A673 (cell line): ENCODE measurements at regions not wholly inside any gene's neighbourhood (a gene's known extent, or its start where the extent isn't known, plus 50 kb on each side); places are given as distances from the start of the nearest gene placed in this dataset.

Experiments
- BruUV-seq: library from RNA; stranded (reverse); fragments of 400-500 nt; replicated peaks from 2 replicates; lab custom pipeline; 2021; lab: Mats Ljungman, UMichigan
- CTCF ChIA-PET: fragments of 300-600 bp; sonication (Branson Sonifier 250); formaldehyde crosslinking; loops from one replicate; lab custom pipeline; 2022; ENCODE audit warnings: antibody characterized with exemption; lab: Charles Lee
- POLR2A ChIA-PET: fragments of 300-600 bp; sonication (Branson Sonifier 250); formaldehyde crosslinking; loops from one replicate; lab custom pipeline; 2022; ENCODE audit warnings: antibody characterized with exemption; ENCODE audit not compliant: low non-redundant PET; lab: Charles Lee
- DNase-seq: peaks from one replicate; pipeline ENCODE4 v3.0.0-alpha.2; 2015; ENCODE audit warnings: low spot score
- H3K27ac ChIP-seq: fragments of 200-600 bp; sonication (generic); 2 replicates; pipeline ENCODE4 v1.5.1; 2016; ENCODE audit warnings: mixed run types, low read depth, mild to moderate bottlenecking, mixed read lengths, antibody characterized with exemption, low read length; ENCODE audit not compliant: poor library complexity, severe bottlenecking
- H3K27me3 ChIP-seq: fragments of 200-600 bp; sonication (generic); replicated peaks from 2 replicates; pipeline ENCODE4 v1.6.1; 2017; ENCODE audit warnings: mixed run types, low read depth, mild to moderate bottlenecking, mixed read lengths, antibody characterized with exemption, low read length; ENCODE audit not compliant: insufficient read depth, poor library complexity
- H3K36me3 ChIP-seq: fragments of 200-600 bp; sonication (generic); 2 replicates; pipeline ENCODE4 v1.6.1; 2016; ENCODE audit warnings: mixed run types, mild to moderate bottlenecking, mixed read lengths, antibody characterized with exemption, low read length; ENCODE audit not compliant: insufficient read depth, poor library complexity, severe bottlenecking
- H3K4me1 ChIP-seq: fragments of 200-600 bp; sonication (generic); 2 replicates; pipeline ENCODE4 v1.6.1; 2017; ENCODE audit warnings: mixed run types, mild to moderate bottlenecking, mixed read lengths, antibody characterized with exemption, low read length; ENCODE audit not compliant: insufficient read depth, poor library complexity, severe bottlenecking
- H3K4me3 ChIP-seq: fragments of 200-600 bp; sonication (generic); 2 replicates; pipeline ENCODE4 v1.5.1; 2016; ENCODE audit warnings: low read depth, mixed run types, mild to moderate bottlenecking, mixed read lengths, low read length; ENCODE audit not compliant: poor library complexity, severe bottlenecking
- H3K9me3 ChIP-seq: fragments of 200-600 bp; sonication (generic); 2 replicates; pipeline ENCODE4 v1.6.1; 2016; ENCODE audit warnings: mixed run types, low read depth, mild to moderate bottlenecking, mixed read lengths, antibody characterized with exemption, low read length; ENCODE audit not compliant: poor library complexity, severe bottlenecking
- EZH2 ChIP-seq: fragments of 200-600 bp; sonication (generic); IDR thresholded peaks from 2 replicates; pipeline ENCODE4 v1.6.1; 2017; ENCODE audit warnings: borderline replicate concordance, low read depth, mild to moderate bottlenecking, mixed read lengths, antibody characterized with exemption, low read length; ENCODE audit not compliant: poor library complexity, severe bottlenecking
- intact Hi-C: fragments of 100-400 bp; cut with micrococcal nuclease; formaldehyde crosslinking; loops from one replicate; pipeline ENCODE4 v1.10.0; 2022; ENCODE audit not compliant: unreplicated experiment
- TF ChIP-seq, protein P1 (sequence below): fragments of 300-800, 200-600 bp; sonication (generic); conservative IDR thresholded peaks from 2 replicates; pipeline ENCODE4 v1.5.1; 2017; ENCODE audit warnings: low read depth, mild to moderate bottlenecking, antibody characterized with exemption, low read length, moderate library complexity, mixed read lengths

- Histone ChIP-seq H3K27ac (peak overlapping the region; percentile 67), H3K4me3 (peak overlapping the region; percentile 46), H3K27me3 (peaks cover 41% of the 10 kb centered on the region), H3K36me3 (no peaks in the 10 kb centered on the region), H3K9me3 (no peaks in the 10 kb centered on the region), H3K4me1 (peaks cover 5% of the 10 kb centered on the region)
- DNase-seq = peak; percentile 4
- POLR2A ChIA-PET = no interaction called here
- intact Hi-C loops = loop anchor here (1.0 kb wide), 1 partner anchor 78 kb away; no protein-coding TSS in a partner anchor
- TF ChIP-seq EZH2 = no peak
- TF ChIP-seq, protein P1, sequence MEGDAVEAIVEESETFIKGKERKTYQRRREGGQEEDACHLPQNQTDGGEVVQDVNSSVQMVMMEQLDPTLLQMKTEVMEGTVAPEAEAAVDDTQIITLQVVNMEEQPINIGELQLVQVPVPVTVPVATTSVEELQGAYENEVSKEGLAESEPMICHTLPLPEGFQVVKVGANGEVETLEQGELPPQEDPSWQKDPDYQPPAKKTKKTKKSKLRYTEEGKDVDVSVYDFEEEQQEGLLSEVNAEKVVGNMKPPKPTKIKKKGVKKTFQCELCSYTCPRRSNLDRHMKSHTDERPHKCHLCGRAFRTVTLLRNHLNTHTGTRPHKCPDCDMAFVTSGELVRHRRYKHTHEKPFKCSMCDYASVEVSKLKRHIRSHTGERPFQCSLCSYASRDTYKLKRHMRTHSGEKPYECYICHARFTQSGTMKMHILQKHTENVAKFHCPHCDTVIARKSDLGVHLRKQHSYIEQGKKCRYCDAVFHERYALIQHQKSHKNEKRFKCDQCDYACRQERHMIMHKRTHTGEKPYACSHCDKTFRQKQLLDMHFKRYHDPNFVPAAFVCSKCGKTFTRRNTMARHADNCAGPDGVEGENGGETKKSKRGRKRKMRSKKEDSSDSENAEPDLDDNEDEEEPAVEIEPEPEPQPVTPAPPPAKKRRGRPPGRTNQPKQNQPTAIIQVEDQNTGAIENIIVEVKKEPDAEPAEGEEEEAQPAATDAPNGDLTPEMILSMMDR = no peak
- no TSS peak for BruUV-seq
- CTCF ChIA-PET = interaction anchor here (0.6 to 2.3 kb wide), 12 partner anchors 16 to 323 kb away, joined by 3 to 18 read pairs (median 5); no protein-coding TSS in a partner anchor
Observed at GRCh38 chr1:207962716-207963426, 51.9 kb upstream of the CD34 start.
